T1000 (cell line): ENCODE measurements at regions not wholly inside any gene's neighbourhood (a gene's known extent, or its start where the extent isn't known, plus 50 kb on each side); places are given as distances from the start of the nearest gene placed in this dataset.
A peak's percentile ranks its signal among the peaks of the same experiment; 100 is the strongest.
"Not testable (repeated sequence)": the region's sequence is repeated elsewhere in the genome, so short reads cannot be mapped to it uniquely, and the experiment has no call there.

ENCODE experiments used
- DNase-seq: peaks from one replicate; lab custom pipeline; 2025; ENCODE audit warnings: mixed read lengths; lab: John Stamatoyannopoulos, UW

- DNase-seq: no peak
Observed at GRCh38 chr10:64320448-64320847, 799.2 kb downstream of the REEP3 start.

GRCh38 chr10:64329510-64329909 lies 808.3 kb downstream of the REEP3 start:
- DNase-seq: no peak

GRCh38 chr10:64332551-64332950 lies 811.4 kb downstream of the REEP3 start:
- no peak for DNase-seq

- DNase-seq: peak; percentile 2
Observed at GRCh38 chr10:64334084-64334483, 812.9 kb downstream of the REEP3 start.

GRCh38 chr10:64344211-64344610 lies 823.0 kb downstream of the REEP3 start:
- DNase-seq: no peak

GRCh38 chr10:64345856-64346255 lies 824.7 kb downstream of the REEP3 start:
- DNase-seq: no peak

GRCh38 chr10:64346389-64346788 lies 825.2 kb downstream of the REEP3 start:
- no peak for DNase-seq

GRCh38 chr10:64350665-64351064 lies 829.5 kb downstream of the REEP3 start:
- DNase-seq: no peak

GRCh38 chr10:64358907-64359306 lies 837.7 kb downstream of the REEP3 start:
- DNase-seq: no peak

GRCh38 chr10:64360240-64360639 lies 839.0 kb downstream of the REEP3 start:
- not testable (repeated sequence) for DNase-seq

- DNase-seq: no peak
Observed at GRCh38 chr10:64363687-64364086, 842.5 kb downstream of the REEP3 start.

- DNase-seq: no peak
Observed at GRCh38 chr10:64365663-64366062, 844.5 kb downstream of the REEP3 start.

GRCh38 chr10:64368298-64368697 lies 847.1 kb downstream of the REEP3 start:
- no peak for DNase-seq

GRCh38 chr10:64369885-64370773 lies 848.9 kb downstream of the REEP3 start:
- DNase-seq: no peak

- no peak for DNase-seq
Observed at GRCh38 chr10:64374346-64374745, 853.1 kb downstream of the REEP3 start.

GRCh38 chr10:64376167-64376566 lies 855.0 kb downstream of the REEP3 start:
- no peak for DNase-seq

- no peak for DNase-seq
Observed at GRCh38 chr10:64379898-64380297, 858.7 kb downstream of the REEP3 start.

GRCh38 chr10:64385355-64385754 lies 864.2 kb downstream of the REEP3 start:
- no peak for DNase-seq

GRCh38 chr10:64394744-64395143 lies 873.5 kb downstream of the REEP3 start:
- no peak for DNase-seq

- DNase-seq: no peak
Observed at GRCh38 chr10:64396105-64396708, 875.0 kb downstream of the REEP3 start.

GRCh38 chr10:64397125-64397524 lies 875.9 kb downstream of the REEP3 start:
- no peak for DNase-seq

- no peak for DNase-seq
Observed at GRCh38 chr10:64408391-64409183, 887.4 kb downstream of the REEP3 start.

- no peak for DNase-seq
Observed at GRCh38 chr10:64409349-64409748, 888.1 kb downstream of the REEP3 start.
